ENCODE measurements at regions not wholly inside any gene's neighbourhood (a gene's known extent, or its start where the extent isn't known, plus 50 kb on each side); places are given as distances from the start of the nearest gene placed in this dataset.
A peak's percentile ranks its signal among the peaks of the same experiment; 100 is the strongest.

DNA sequence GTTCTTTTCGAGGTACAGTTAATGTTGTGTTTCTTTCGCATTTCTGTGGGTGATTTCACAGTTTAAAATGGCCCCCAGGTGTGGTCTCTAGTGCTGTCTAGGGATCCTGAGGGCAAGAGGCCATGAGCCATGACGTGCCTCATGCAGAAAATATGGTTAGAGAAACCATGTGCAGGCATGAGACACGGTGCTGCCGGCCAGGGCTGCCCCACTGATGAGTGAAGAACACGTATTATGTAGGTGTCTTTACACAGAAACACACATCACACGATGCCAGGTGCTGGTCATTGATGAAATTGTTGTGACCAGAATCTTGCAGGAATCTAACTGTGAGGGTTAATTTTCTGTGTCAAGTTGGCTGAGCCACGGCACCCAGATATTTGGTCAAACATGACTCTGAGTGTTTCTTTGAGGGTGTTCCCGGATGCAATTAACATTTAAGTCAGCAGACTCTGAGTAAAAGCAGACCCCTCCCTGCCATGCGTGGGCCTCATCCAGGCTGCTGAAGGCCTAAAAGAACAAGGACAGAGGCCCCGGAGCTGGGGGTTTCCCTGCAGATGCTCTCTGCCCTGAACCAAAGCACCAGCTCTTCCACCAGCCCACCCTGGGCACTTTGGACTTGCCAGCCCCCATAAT, 463.0 kb upstream of the MYT1L start:
- Histone ChIP-seq H3K4me3 (ENCODE audit: extremely low read depth in 1 of 4, insufficient read depth in 2 of 4, low read depth in 3 of 4, low read length in 4 of 4) (no peak overlapping the region), H4K5ac (ENCODE audit: insufficient read length, low read depth, low read length) (no peak overlapping the region), H3K23me2 (ENCODE audit: low read depth, low read length) (no peaks in the 10 kb centered on the region; the same call in 1 of the 2 replicates), H4K20me1 (replicated peaks in 1 of 2; ENCODE audit: control insufficient read depth in 1 of 2, insufficient read depth in 2 of 2, low read length in 2 of 2) (no peaks in the 10 kb centered on the region), H2BK120ac (replicated peaks; ENCODE audit: low read depth, low read length) (no peak overlapping the region), H3K27ac (ENCODE audit: low read depth, low read length) (no peak overlapping the region), H3K36me3 (ENCODE audit: control insufficient read depth in 2 of 4, insufficient read depth in 4 of 4, low read length in 3 of 4) (no peaks in the 10 kb centered on the region), H2BK20ac (ENCODE audit: low read length) (no peak overlapping the region), H3K18ac (ENCODE audit: extremely low read depth, low read length) (no peak overlapping the region), H4K91ac (replicated peaks; ENCODE audit: insufficient read length, low read length) (no peak overlapping the region), H3K9ac (replicated peaks in 1 of 4; ENCODE audit: extremely low read depth in 1 of 4, low read depth in 3 of 4, low read length in 3 of 4) (no peak overlapping the region), H3K4me1 (replicated peaks in 1 of 4; ENCODE audit: control insufficient read depth in 3 of 4, insufficient read depth in 4 of 4, low read length in 3 of 4) (peaks cover 0 to 2% (median 0%) of the 10 kb centered on the region in 4 experiments; a peak in 2 of 7 replicates), H3K79me2 (ENCODE audit: control insufficient read depth in 1 of 2, insufficient read depth in 2 of 2, low read length in 2 of 2) (no peaks in the 10 kb centered on the region), H2BK5ac (ENCODE audit: low read depth, low read length) (no peak overlapping the region), H4K8ac (ENCODE audit: extremely low read depth, insufficient read depth, low read length) (no peak overlapping the region), H2BK15ac (ENCODE audit: low read length) (peak overlapping the region; percentile 46; the same call in 1 of the 2 replicates), H2BK12ac (ENCODE audit: low read depth, low read length) (no peak overlapping the region), H3K4me2 (ENCODE audit: insufficient read depth in 1 of 2, low read depth in 2 of 2, low read length in 2 of 2) (no peak overlapping the region), H2AK5ac (ENCODE audit: low read depth, low read length) (no peak overlapping the region), H3K14ac (ENCODE audit: insufficient read length) (no peak overlapping the region), H3K9me3 (ENCODE audit: insufficient read depth in 2 of 2, low read depth in 1 of 2, low read length in 1 of 2) (no peaks in the 10 kb centered on the region), H2AFZ (ENCODE audit: low read length) (no peak overlapping the region), H3K27me3 (replicated peaks in 1 of 4; ENCODE audit: control insufficient read depth in 3 of 4, extremely low read depth in 1 of 4, insufficient read depth in 3 of 4, low read length in 3 of 4) (no peaks in the 10 kb centered on the region), H3K79me1 (ENCODE audit: low read depth, low read length) (no peaks in the 10 kb centered on the region), H3K56ac (replicated peaks; ENCODE audit: insufficient read length, low read depth, low read length) (no peak overlapping the region), H3K4ac (replicated peaks; ENCODE audit: insufficient read length, low read depth, low read length) (no peak overlapping the region), H3K23ac (ENCODE audit: insufficient read length) (no peak overlapping the region)
- CTCF ChIA-PET (ENCODE audit: partially characterized antibody) = no interaction called here
- TF ChIP-seq RNF2 (IDR thresholded peaks at IDR 0.05; ENCODE audit: borderline replicate concordance, low read depth, low read length, missing control alignments, poor library complexity, severe bottlenecking) = no peak
- no peak for TF ChIP-seq KDM1A (IDR thresholded peaks at IDR 0.05; ENCODE audit: borderline replicate concordance, low read length)
- TF ChIP-seq GTF2F1 (IDR thresholded peaks at IDR 0.05; ENCODE audit: borderline replicate concordance, low read depth, low read length) = no peak
- TF ChIP-seq CBX5 (IDR thresholded peaks at IDR 0.05; ENCODE audit: low read depth, low read length) = no peak
- TF ChIP-seq NANOG (IDR thresholded peaks at IDR 0.05; ENCODE audit: insufficient read depth, low read depth, low read length, poor library complexity, severe bottlenecking) = no peak
- TF ChIP-seq, protein P1, sequence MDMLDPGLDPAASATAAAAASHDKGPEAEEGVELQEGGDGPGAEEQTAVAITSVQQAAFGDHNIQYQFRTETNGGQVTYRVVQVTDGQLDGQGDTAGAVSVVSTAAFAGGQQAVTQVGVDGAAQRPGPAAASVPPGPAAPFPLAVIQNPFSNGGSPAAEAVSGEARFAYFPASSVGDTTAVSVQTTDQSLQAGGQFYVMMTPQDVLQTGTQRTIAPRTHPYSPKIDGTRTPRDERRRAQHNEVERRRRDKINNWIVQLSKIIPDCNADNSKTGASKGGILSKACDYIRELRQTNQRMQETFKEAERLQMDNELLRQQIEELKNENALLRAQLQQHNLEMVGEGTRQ (IDR thresholded peaks at IDR 0.05; ENCODE audit: low read length) = no peak
- TF ChIP-seq MAFK (IDR thresholded peaks at IDR 0.05; ENCODE audit: low read depth, low read length) = no peak
- POLR2A ChIA-PET (ENCODE audit: partially characterized antibody) = no interaction called here
- DNase-seq (ENCODE audit: low read depth in 1 of 2, low spot score in 2 of 2) (no peak), FAIRE-seq (no peak)
- WGBS, 2 experiments (ENCODE audit: extremely low coverage in 1 of 2, insufficient coverage in 1 of 2, insufficient read length in 1 of 2, insufficient replicate concordance in 2 of 2, low coverage in 1 of 2, low lambda C conversion rate in 2 of 2, missing lambda C conversion rate in 1 of 2) = 92% methylated on average over 11 of the region's 11 CpGs; no CpG with 5 or more reads in 1 of the 2 experiments

All from H1 (cell line).